NCI-H774 (cell line): ENCODE measurements at regions not wholly inside any gene's neighbourhood (a gene's known extent, or its start where the extent isn't known, plus 50 kb on each side); places are given as distances from the start of the nearest gene placed in this dataset.

ENCODE experiments used
- DNase-seq: peaks from one replicate; lab custom pipeline; 2025; lab: John Stamatoyannopoulos, UW

DNA sequence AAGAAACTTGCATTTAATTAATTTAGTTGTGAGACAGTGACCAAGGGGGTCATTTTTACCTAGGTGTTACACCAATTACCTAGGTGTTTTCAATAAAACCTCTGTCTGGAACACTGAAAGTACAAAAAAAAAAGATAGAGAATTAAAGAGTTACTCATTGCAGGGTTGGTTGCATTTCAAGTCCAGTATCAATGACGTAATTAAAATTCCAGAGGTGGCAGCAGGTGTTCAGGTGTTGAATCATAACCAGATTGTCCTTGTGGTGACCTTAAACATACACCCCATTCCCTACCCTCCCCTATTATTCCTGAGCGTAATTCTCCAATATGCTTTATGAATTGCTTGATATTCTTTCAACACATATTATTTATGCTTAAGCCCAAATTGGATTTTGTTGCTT is 352.0 kb upstream of the SLC8A1 start:
- DNase-seq, result no peak

DNA sequence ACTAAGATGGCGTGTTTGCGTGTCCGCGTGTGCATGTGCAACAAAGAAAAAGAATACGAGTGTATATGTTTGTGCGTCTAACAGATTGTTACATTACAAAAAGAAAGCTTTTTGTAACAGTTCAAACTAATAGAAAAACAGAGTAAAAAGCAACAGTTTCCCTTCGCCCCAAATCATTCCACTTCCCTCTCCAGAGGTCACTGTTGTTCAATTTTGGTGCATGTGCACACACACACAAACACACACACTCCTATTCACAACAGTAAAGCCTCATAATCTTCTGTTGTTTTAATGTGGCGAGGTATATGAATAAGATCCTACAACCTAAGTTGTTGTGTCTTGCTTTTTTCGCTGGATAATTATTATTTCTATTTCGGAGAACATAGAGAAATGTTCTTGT is 357.3 kb upstream of the SLC8A1 start:
- no peak for DNase-seq

GRCh38 chr2:40814616-40815015 is 362.7 kb upstream of the SLC8A1 start:
- DNase-seq, result no peak

DNA sequence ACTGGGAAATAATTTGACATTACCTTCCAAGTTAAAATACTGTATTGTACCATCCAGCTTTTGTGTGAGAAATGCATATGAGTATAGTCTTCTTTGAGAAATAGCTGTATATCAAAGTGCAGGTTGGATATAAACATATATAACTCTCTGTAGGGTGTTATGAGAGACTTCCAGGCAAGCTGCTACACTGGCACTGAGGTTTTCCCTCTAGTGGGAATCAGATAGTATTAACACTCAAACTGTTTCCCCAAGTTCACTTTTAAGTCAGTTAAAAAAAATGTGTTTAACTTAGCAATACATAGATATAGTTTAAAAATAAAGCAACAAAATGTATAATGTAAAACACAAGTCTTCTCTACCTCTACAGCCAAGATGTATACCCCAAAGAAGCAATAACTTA is 368.4 kb upstream of the SLC8A1 start:
- no peak for DNase-seq

GRCh38 chr2:40823478-40823877 is 371.6 kb upstream of the SLC8A1 start:
- no peak for DNase-seq

- DNase-seq, result no peak
Measured at GRCh38 chr2:40824278-40824677, 372.4 kb upstream of the SLC8A1 start.

- peak; percentile 6 for DNase-seq
Measured at GRCh38 chr2:40827392-40827791, 375.5 kb upstream of the SLC8A1 start.

DNA sequence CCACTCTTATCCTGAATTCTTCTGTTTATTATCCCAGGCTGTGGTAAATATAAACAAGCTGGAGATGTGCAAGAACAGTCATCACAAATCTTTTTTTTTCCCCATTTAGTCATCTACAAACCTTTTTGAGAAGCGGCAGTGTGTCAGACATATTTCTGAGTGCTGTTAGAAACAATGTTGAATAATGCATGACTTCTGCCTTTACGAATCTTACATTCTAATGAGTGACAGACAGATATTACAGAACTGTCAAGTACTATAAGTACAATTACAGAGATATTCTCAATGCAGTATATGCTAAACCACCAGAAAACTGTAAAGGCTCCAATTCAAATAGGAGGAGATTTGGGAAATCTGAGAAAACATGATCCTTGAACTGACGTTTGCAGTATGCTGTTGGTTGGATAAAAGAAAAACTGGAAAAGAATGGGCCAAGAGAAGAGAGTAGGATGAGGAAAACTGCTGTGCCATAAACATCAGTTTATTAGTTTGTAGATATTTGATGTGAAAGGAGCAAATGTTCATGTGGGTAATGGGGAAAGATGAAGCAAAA is 379.5 kb upstream of the SLC8A1 start:
- no peak for DNase-seq

DNA sequence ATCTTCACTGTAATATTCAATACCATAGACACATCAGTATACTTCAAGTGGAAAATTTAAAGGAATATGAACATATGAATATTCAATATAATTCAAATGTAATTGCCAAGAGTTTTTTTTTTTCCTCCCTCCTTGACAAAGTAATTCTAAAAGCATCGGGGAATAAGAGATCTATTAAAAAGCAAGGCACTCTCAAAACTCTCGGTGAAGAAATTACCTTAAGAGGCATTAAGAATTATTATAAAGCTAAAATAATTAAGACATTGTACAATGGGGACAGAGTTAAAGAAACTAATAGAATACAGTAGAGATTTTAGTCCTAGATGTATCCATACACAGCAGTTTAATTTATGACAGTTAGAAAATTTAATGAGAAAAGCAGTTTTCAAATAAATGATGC is 390.0 kb upstream of the SLC8A1 start:
- no peak for DNase-seq

GRCh38 chr2:40844353-40845277 is 392.7 kb upstream of the SLC8A1 start:
- DNase-seq, result no peak

GRCh38 chr2:40851661-40852060 is 399.8 kb upstream of the SLC8A1 start:
- no peak for DNase-seq

DNA sequence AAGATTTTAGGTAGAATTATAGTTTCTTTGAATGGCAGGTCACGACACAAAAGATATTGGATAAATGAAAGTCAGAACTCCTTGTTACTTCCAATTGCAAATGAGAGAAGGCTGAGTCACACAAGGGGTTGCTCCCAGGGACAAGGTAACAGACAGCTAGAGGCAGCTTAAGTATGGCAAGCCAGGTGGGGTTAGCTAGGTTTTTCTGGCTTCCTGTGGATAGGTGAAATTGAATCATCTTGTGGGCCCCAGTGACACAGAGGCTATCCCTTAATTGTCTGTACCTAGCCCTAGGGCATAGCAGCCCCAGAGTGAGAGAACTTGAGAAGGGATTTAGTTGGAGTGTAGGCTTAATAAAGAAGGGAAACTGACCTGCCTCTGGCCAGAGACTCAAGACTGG is 407.7 kb upstream of the SLC8A1 start:
- no peak for DNase-seq

DNA sequence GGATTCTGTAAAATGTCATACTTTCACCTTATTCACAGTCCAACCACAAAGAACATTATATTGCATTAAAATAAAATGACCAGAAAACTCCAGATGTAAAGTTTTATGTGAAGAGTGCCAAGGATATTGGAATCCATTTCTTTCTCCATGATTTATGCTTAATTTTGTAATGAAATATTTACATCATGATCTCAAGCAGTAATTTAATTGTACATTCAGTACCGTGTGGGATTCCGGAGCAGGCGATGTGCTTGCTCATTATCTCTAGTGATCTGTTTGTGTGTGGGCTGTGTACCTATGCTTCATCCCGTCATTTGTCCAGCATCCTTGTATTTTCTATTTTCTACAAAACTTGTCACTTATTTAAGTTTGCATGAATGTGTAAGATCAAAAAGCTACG is 415.9 kb upstream of the SLC8A1 start:
- no peak for DNase-seq

GRCh38 chr2:40872580-40872979 is 420.7 kb upstream of the SLC8A1 start:
- no peak for DNase-seq

GRCh38 chr2:40874380-40874779 is 422.5 kb upstream of the SLC8A1 start:
- DNase-seq, result no peak

DNA sequence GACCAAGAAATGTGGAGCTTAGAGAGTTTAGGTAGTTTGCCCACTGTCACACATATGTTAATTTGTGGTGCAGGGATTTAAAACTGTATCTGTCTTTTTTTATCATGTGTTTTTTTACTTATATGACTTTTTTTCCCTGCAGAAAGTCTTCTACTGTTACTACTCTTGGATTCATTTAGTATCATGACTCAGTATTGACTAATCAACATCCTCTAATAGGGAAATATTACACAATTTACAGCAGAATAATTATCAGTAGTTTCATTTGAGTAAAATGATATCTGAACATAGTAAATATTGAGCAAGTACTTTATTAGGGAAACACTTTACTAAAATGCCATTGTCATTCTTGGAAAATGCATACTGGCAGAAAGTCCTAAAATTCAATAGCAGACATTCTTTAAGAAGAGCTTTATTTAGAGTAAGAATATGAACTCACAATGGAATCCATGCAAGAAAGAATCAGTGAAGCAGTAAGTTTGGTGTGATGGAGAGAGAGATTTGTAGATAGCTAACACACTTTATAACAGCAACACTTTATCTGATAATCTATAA is 425.9 kb upstream of the SLC8A1 start:
- DNase-seq, result no peak

DNA sequence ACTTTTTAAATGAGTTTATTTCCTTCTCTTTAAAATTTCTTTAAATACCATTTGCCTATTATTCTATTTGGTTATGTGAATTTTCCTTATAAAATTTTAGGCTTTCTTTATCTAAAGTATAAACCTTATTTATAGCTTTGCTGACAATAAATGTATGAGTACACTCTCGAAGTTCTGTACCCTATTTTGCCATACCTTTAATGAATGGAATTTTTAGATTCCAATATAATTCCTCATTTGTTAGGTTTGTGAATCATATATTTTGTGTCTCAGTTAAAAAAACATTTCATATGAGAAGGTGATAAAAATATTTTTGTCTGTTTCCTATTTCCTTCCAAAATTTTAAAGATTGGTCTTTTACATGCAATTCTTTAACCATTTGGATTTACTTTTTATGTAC is 427.4 kb upstream of the SLC8A1 start:
- DNase-seq, result no peak

DNA sequence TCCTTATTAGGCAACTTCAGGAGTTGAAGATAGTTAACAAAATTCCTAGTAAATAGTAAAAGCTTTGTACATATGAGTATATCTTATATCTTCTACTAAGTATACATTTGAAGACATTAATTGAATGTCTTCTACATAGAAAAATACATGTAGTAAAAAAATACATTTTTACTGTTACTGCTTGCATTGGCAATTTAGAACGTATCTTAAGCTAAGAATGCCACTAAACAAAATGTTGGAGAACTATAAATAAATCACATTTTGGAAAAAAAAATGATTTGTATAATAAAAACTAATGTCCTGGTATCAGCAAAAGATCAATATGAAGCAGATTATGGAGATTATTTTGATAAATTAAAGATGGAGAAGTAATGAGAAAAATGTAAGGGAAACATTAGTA is 434.2 kb upstream of the SLC8A1 start:
- no peak for DNase-seq

DNA sequence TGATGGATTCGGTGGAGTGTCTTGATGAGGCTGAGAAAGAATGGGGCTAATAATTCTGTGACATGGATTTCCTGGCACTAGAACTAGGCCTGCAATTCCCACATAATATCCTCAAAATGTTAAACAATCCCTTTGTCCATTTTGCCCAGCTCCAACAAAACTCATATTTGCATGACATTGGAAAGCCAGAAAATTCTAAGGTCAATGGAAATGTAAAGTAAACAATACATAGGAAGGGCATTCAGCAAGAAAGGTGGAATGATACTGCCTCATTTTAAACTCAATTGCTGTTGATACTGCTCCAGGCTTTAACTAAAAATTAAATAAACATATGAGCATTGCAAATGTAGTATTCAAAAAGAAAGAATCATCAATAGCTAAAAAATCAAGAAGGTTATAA is 434.8 kb upstream of the SLC8A1 start:
- DNase-seq, result no peak

GRCh38 chr2:40896358-40896757 is 444.5 kb upstream of the SLC8A1 start:
- no peak for DNase-seq

DNA sequence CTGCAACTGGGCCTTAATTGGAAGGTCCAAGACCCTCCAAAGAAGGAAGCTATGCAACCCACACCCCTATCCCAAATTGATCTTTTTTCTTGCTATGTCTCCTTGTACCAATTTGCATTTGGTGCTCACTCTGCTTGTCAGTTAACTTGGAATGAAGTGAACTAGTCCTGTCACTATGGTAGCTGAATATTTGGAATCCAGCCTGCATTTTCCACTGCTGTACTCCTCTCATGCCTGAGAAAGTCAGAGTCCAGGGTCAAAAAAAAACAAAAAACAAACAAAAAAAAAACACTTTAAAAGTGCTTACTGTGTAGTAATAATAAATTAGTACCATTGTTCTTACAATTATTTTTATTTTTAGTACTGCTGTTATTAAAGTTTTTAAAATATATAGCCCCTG is 462.8 kb upstream of the SLC8A1 start:
- no peak for DNase-seq

- no peak for DNase-seq
Measured at GRCh38 chr2:40915651-40916050, 463.8 kb upstream of the SLC8A1 start.

DNA sequence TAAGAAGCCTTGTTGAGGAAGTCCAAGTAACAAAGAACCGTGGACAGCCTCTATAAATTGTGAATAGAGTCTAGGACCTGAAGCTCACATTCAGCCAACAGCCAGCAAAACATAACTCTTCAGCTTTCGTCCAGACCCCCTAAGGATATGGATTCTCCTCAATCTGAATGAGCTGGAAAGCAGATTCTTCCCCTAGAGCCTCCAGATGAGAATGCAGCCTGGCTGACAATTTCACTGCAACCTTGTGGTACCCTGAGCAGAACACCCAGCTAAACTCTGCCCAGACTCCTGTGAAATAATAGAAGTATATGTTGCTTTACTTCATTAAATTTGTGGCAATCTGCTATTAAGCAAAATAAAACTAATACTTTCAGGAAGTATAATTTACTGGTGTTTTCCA is 483.5 kb upstream of the SLC8A1 start:
- no peak for DNase-seq

GRCh38 chr2:40937284-40937683 is 485.4 kb upstream of the SLC8A1 start:
- no peak for DNase-seq
